CD14-positive monocyte (primary cell): ENCODE measurements at regions not wholly inside any gene's neighbourhood (a gene's known extent, or its start where the extent isn't known, plus 50 kb on each side); places are given as distances from the start of the nearest gene placed in this dataset.

Experiments used
- DNase-seq, 3 donors: peaks; one replicate each; pipeline ENCODE4 v3.0.0-alpha.2; 2011 to 2022
- H2AFZ ChIP-seq: 2 replicates; pipeline ENCODE4 v1.6.0; 2012; ENCODE audit warnings: mild to moderate bottlenecking, low read depth, low read length, inconsistent platforms; ENCODE audit not compliant: insufficient read depth, poor library complexity, severe bottlenecking
- H3K27ac ChIP-seq, 2 donors: 1 replicate in 1 of 2; 2 replicates in 1 of 2; pipeline ENCODE4 v1.5.1; 2012 to 2013; ENCODE audit warnings: low read length in 2 of 2, control low read depth in 1 of 2, inconsistent platforms in 1 of 2, low read depth in 1 of 2, mild to moderate bottlenecking in 1 of 2
- H3K27me3 ChIP-seq, 2 donors: one replicate each; pipeline versions ENCODE4 v1.6.0 to v1.6.1; 2011 to 2013; ENCODE audit warnings: low read length in 2 of 2; ENCODE audit not compliant: control insufficient read depth in 2 of 2, insufficient read depth in 2 of 2
- H3K36me3 ChIP-seq, 2 donors: replicated peaks in 1 of 2; 1 replicate in 1 of 2; 2 replicates in 1 of 2; pipeline versions ENCODE4 v1.5.1 to v1.6.1; 2012 to 2013; ENCODE audit warnings: low read length in 2 of 2, control low read depth in 1 of 2, inconsistent platforms in 1 of 2, mild to moderate bottlenecking in 1 of 2; ENCODE audit not compliant: insufficient read depth in 2 of 2, control insufficient read depth in 1 of 2
- H3K4me1 ChIP-seq, 2 donors: 1 replicate in 1 of 2; 2 replicates in 1 of 2; pipeline versions ENCODE4 v1.5.1 to v1.6.1; 2012 to 2013; ENCODE audit warnings: low read length in 2 of 2, control low read depth in 1 of 2, inconsistent platforms in 1 of 2, mild to moderate bottlenecking in 1 of 2, moderate library complexity in 1 of 2; ENCODE audit not compliant: insufficient read depth in 2 of 2, control insufficient read depth in 1 of 2
- H3K4me2 ChIP-seq: replicated peaks from 2 replicates; pipeline ENCODE3; 2012; ENCODE audit warnings: low read length, moderate library complexity, mild to moderate bottlenecking; ENCODE audit not compliant: poor library complexity, severe bottlenecking; ENCODE audit errors: extremely low read depth
- H3K4me3 ChIP-seq, 3 experiments: fragments of 200-600 bp in 1 of 3; sonication (generic) in 1 of 3; replicated peaks in 1 of 3; 1 replicate in 2 of 3; 2 replicates in 1 of 3; pipeline ENCODE4 v1.5.1; 2011 to 2013; ENCODE audit warnings: low read length in 3 of 3, mild to moderate bottlenecking in 3 of 3, control low read depth in 2 of 3, low read depth in 2 of 3, inconsistent platforms in 1 of 3, moderate library complexity in 1 of 3
- H3K79me2 ChIP-seq: 2 replicates; pipeline ENCODE4 v1.6.0; 2012; ENCODE audit warnings: mild to moderate bottlenecking, control low read depth, inconsistent platforms, low read length, moderate library complexity; ENCODE audit not compliant: insufficient read depth
- H3K9ac ChIP-seq: 2 replicates; pipeline ENCODE4 v1.6.0; 2017; ENCODE audit warnings: low read length, mild to moderate bottlenecking; ENCODE audit not compliant: insufficient read depth, poor library complexity, severe bottlenecking
- H3K9me3 ChIP-seq, 2 donors: replicated peaks in 1 of 2; 1 replicate in 1 of 2; 2 replicates in 1 of 2; pipeline versions ENCODE4 v1.5.1 to v1.6.1; 2012 to 2013; ENCODE audit warnings: low read length in 2 of 2, control low read depth in 1 of 2; ENCODE audit not compliant: control insufficient read depth in 1 of 2, insufficient read depth in 1 of 2
- H4K20me1 ChIP-seq: 2 replicates; pipeline ENCODE4 v1.6.0; 2012; ENCODE audit warnings: mild to moderate bottlenecking, low read length, control low read depth, moderate library complexity; ENCODE audit not compliant: insufficient read depth
- H3K27ac Mint-ChIP-seq, 7 donors: one replicate each; pipeline ENCODE4 v1.8.0; 2020; ENCODE audit warnings: mild to moderate bottlenecking in 7 of 7, mixed read lengths in 7 of 7, moderate library complexity in 6 of 7, inconsistent platforms in 2 of 7
- H3K27me3 Mint-ChIP-seq, 3 donors: one replicate each; pipeline ENCODE4 v1.8.0; 2021 to 2022; ENCODE audit warnings: low read depth in 3 of 3, mild to moderate bottlenecking in 3 of 3, mixed read lengths in 3 of 3, moderate library complexity in 3 of 3, inconsistent platforms in 1 of 3
- H3K36me3 Mint-ChIP-seq, 2 donors: one replicate each; pipeline ENCODE4 v1.8.0; 2020; ENCODE audit warnings: mixed read lengths in 2 of 2, inconsistent platforms in 1 of 2, mild to moderate bottlenecking in 1 of 2
- H3K4me1 Mint-ChIP-seq: one replicate; pipeline ENCODE4 v1.8.0; 2020; ENCODE audit warnings: mild to moderate bottlenecking, mixed read lengths
- H3K4me3 Mint-ChIP-seq, 2 donors: one replicate each; pipeline ENCODE4 v1.8.0; 2020; ENCODE audit warnings: mild to moderate bottlenecking in 2 of 2, mixed read lengths in 2 of 2, moderate library complexity in 1 of 2
- H3K9me3 Mint-ChIP-seq, 7 donors: one replicate each; pipeline ENCODE4 v1.8.0; 2020 to 2022; ENCODE audit warnings: mixed read lengths in 7 of 7, mild to moderate bottlenecking in 6 of 7, moderate library complexity in 6 of 7, inconsistent platforms in 2 of 7
- WGBS: methylation state at CpG from one replicate; pipeline ENCODE4 v1.1.5; 2013; ENCODE audit warnings: missing lambda C conversion rate; ENCODE audit not compliant: insufficient coverage; 5-methylcytosine and 5-hydroxymethylcytosine counted together
- intact Hi-C, 2 donors: fragments of 100-400 bp; cut with micrococcal nuclease; formaldehyde crosslinking; loops; one replicate each; pipeline versions ENCODE4 v1.15.0 to v1.15.1; 2023
- TF ChIP-seq, protein P1 (sequence below): fragments of 200-600 bp; IDR thresholded peaks from one replicate; pipeline ENCODE4 v1.8.0; 2022; ENCODE audit warnings: antibody characterized with exemption, mild to moderate bottlenecking

DNA sequence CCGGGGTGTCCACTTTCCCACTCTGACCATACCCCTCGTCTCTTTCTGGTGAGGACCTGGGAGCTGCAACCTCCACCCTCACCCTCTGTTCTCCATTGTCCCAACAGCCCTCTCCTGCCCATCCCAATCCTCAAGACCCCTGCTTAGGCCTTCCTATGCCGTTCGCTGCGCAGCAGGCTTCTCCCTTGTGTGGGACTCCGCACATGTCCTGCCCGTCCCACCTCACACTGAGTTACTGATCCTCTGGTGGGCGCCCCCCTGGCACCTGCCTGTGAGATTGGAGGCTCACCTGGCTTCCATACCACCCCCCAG lies 119.5 kb upstream of the SNTG2 start:
- no peak for DNase-seq
- Mint-ChIP-seq H3K36me3 (no peaks in the 10 kb centered on the region), H3K4me1 (peaks cover 37% of the 10 kb centered on the region), H3K9me3 (peaks cover 0 to 4% (median 3%) of the 10 kb centered on the region in 7 donors), H3K27me3 (peaks cover 5 to 15% (median 10%) of the 10 kb centered on the region in 3 donors), H3K4me3 (peak overlapping the region in 1 of 2 donors; percentile 57), H3K27ac (peak overlapping the region in 2 of 7 donors; percentile 15 to 54)
- H3K4me3 ChIP-seq, result no peak overlapping the region
- no peaks in the 10 kb centered on the region for H3K27me3 ChIP-seq
- H3K36me3 ChIP-seq, result no peaks in the 10 kb centered on the region
- no peak overlapping the region for H2AFZ ChIP-seq
- intact Hi-C loops, result no loop called here
- H3K4me2 ChIP-seq, result no peak overlapping the region
- H3K4me1 ChIP-seq, result peaks cover 47 to 51% of the 10 kb centered on the region in 2 donors
- no peaks in the 10 kb centered on the region for H3K9me3 ChIP-seq
- H4K20me1 ChIP-seq, result no peaks in the 10 kb centered on the region
- no peaks in the 10 kb centered on the region for H3K79me2 ChIP-seq
- H3K9ac ChIP-seq, result peak overlapping the region; percentile 12
- TF ChIP-seq, protein P1, sequence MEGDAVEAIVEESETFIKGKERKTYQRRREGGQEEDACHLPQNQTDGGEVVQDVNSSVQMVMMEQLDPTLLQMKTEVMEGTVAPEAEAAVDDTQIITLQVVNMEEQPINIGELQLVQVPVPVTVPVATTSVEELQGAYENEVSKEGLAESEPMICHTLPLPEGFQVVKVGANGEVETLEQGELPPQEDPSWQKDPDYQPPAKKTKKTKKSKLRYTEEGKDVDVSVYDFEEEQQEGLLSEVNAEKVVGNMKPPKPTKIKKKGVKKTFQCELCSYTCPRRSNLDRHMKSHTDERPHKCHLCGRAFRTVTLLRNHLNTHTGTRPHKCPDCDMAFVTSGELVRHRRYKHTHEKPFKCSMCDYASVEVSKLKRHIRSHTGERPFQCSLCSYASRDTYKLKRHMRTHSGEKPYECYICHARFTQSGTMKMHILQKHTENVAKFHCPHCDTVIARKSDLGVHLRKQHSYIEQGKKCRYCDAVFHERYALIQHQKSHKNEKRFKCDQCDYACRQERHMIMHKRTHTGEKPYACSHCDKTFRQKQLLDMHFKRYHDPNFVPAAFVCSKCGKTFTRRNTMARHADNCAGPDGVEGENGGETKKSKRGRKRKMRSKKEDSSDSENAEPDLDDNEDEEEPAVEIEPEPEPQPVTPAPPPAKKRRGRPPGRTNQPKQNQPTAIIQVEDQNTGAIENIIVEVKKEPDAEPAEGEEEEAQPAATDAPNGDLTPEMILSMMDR, result no peak
- 92% methylated on average over 8 of the region's 8 CpGs for WGBS
- H3K27ac ChIP-seq, result no peak overlapping the region

DNA sequence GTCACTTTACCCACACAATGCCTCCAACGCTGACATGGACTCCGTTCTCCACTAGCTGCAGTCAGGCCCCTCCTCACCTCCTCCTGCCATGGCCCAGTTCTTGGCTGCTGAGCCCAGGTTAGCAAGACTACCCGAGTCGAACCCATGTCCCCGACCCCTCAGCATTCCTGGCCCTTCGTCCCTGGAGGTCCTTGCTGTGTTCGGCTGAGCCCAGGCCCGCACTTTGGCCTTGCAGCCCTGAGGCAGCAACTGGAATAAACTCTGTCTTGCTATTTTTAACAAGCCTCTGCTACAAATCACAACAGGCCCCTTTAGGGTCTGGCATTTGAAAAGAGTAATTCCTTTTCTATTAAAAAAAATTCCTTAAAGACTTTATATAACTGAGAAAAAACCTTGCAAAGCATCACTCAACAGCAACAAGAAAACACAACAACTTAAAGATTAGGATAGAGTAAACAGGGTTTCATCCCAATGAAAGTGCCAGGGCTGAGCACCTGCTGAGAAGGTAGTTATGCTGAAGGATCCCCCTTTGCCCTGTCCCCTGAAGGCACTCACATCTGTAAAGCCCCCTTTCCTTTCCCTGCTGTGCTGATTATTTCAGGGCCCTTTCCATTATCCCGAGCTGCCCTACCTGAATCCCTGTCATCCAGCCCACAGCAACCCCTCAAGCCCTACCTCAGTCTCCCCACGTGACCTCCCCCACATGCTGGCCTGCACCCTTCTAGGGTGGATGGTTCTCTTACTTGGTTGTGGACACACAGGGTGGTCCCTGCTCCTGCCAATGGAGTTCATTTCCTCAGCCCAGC lies 120.0 kb upstream of the SNTG2 start:
- peak overlapping the region in 1 of 2 donors; percentile 32 for H3K4me3 Mint-ChIP-seq
- peaks cover 5 to 15% (median 10%) of the 10 kb centered on the region in 3 donors for H3K27me3 Mint-ChIP-seq
- peak overlapping the region in 1 of 3 experiments; percentile 38 for H3K4me3 ChIP-seq
- intact Hi-C loops, result no loop called here
- H3K36me3 Mint-ChIP-seq, result no peaks in the 10 kb centered on the region
- peaks cover 0 to 4% (median 3%) of the 10 kb centered on the region in 7 donors for H3K9me3 Mint-ChIP-seq
- peak overlapping the region; percentile 12 for H3K9ac ChIP-seq
- H3K79me2 ChIP-seq, result no peaks in the 10 kb centered on the region
- peak overlapping the region in 1 of 2 donors; percentile 33 for H3K27ac ChIP-seq
- no peak for DNase-seq
- H3K4me1 Mint-ChIP-seq, result peaks cover 37% of the 10 kb centered on the region
- no peak overlapping the region for H3K4me2 ChIP-seq
- no peak overlapping the region for H2AFZ ChIP-seq
- H3K9me3 ChIP-seq, result no peaks in the 10 kb centered on the region
- H3K4me1 ChIP-seq, result peaks cover 47 to 51% of the 10 kb centered on the region in 2 donors
- no peaks in the 10 kb centered on the region for H3K36me3 ChIP-seq
- no peaks in the 10 kb centered on the region for H3K27me3 ChIP-seq
- TF ChIP-seq, protein P1, result no peak
- peak overlapping the region in 5 of 7 donors; percentile 7 to 83 (median 30) for H3K27ac Mint-ChIP-seq
- no peaks in the 10 kb centered on the region for H4K20me1 ChIP-seq
- 80% methylated on average over 6 of the region's 10 CpGs for WGBS
